Uterus (tissue), 2 donors: ENCODE measurements at regions not wholly inside any gene's neighbourhood (a gene's known extent, or its start where the extent isn't known, plus 50 kb on each side); places are given as distances from the start of the nearest gene placed in this dataset.

ENCODE experiments used
- POLR2A ChIP-seq, 2 donors: fragments of 450-650 bp; IDR thresholded peaks; one replicate each; pipeline ENCODE4 v1.6.1; 2016; ENCODE audit warnings: antibody characterized with exemption in 2 of 2, mild to moderate bottlenecking in 1 of 2, moderate library complexity in 1 of 2
- TF ChIP-seq, protein P1 (sequence below), 4 experiments: fragments of 200-600 bp in 2 of 4; fragments of 450-650 bp in 2 of 4; sonication (generic) in 2 of 4; IDR thresholded peaks; one replicate each; pipeline ENCODE4 v1.5.1; 2016 to 2019; ENCODE audit warnings: antibody characterized with exemption in 4 of 4, mild to moderate bottlenecking in 2 of 4, moderate library complexity in 1 of 4

DNA sequence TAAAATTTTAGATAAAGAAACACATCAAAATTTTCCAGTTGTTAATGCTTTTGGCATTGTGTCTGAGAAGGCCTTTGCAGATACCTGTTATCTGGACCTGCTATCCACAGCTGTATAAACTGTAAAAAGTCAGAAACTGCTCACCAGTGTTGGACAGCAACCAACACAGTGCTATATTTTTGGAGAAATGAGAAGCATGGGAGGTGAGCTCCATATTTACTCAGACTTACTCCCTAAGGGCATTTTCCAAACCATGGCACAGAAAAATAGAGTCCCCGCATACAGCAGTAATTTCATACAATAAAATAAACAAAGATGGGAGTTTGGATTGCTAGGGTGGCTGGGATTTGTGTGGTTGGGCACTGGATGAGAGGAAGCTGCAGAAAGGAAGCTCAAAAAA, 136.3 kb upstream of the GLI3 start:
- TF ChIP-seq, protein P1, sequence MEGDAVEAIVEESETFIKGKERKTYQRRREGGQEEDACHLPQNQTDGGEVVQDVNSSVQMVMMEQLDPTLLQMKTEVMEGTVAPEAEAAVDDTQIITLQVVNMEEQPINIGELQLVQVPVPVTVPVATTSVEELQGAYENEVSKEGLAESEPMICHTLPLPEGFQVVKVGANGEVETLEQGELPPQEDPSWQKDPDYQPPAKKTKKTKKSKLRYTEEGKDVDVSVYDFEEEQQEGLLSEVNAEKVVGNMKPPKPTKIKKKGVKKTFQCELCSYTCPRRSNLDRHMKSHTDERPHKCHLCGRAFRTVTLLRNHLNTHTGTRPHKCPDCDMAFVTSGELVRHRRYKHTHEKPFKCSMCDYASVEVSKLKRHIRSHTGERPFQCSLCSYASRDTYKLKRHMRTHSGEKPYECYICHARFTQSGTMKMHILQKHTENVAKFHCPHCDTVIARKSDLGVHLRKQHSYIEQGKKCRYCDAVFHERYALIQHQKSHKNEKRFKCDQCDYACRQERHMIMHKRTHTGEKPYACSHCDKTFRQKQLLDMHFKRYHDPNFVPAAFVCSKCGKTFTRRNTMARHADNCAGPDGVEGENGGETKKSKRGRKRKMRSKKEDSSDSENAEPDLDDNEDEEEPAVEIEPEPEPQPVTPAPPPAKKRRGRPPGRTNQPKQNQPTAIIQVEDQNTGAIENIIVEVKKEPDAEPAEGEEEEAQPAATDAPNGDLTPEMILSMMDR (IDR thresholded peaks at IDR 0.05): no peak
- TF ChIP-seq POLR2A (IDR thresholded peaks at IDR 0.05): no peak
